Activated CD8-positive, alpha-beta memory T cell treated with anti-CD3 and anti-CD28 coated beads for 36 hours (primary cell): ENCODE measurements at regions not wholly inside any gene's neighbourhood (a gene's known extent, or its start where the extent isn't known, plus 50 kb on each side); places are given as distances from the start of the nearest gene placed in this dataset.

Experiments used
- CTCF ChIA-PET: fragments of 350-600 bp; sonication (Branson Sonifier 250); formaldehyde crosslinking; loops from one replicate; lab custom pipeline; 2021; ENCODE audit warnings: antibody characterized with exemption; lab: Charles Lee
- POLR2A ChIA-PET: fragments of 350-600 bp; sonication (Branson Sonifier 250); formaldehyde crosslinking; loops from one replicate; lab custom pipeline; 2021; ENCODE audit warnings: antibody characterized with exemption; lab: Charles Lee

- CTCF ChIA-PET: no interaction called here
- POLR2A ChIA-PET: no interaction called here
These were observed 810.6 kb upstream of the NR2F2 start for GRCh38 chr15:95519887-95520286.

- ChIA-PET CTCF (no interaction called here), POLR2A (no interaction called here)
These were observed 810.0 kb upstream of the NR2F2 start for GRCh38 chr15:95520511-95520910.

DNA sequence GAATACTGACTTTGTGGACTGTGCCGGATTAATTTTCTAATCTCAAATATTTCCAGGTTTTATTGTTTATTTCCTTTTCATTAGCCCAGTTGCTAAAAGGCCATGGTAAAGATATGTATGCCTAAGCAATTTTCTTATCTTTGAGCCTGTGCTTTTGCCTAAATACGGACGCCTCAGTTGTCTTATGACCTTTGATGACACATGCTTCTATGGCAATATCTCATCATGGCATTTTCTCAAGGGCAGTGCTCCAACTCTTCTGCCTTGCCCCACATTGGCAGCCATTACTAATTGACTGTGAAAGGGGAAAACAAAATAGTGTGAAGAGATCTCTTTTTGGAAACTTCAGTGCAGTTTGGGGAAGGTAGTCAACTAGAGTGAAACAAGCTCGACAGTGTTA, 809.6 kb upstream of the NR2F2 start:
- ChIA-PET POLR2A (no interaction called here), CTCF (no interaction called here)

DNA sequence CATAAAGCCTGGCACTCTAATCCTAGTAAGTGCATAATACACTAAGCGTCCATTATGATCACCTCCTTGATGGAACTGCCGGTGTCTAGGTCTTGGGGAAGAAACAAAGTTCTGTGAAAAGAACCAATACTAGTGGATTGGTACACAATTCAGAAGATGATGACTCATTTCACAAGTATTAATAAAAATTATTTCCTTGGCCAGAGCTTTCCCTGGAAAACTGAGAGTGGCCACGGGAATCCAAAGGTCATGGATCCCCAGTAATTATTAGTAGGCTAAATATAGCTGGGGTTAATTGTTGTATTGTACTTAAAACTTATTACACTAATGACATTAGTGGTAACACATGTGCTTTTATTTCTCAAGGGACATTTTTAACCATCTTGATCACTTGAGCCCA, 808.0 kb upstream of the NR2F2 start:
- POLR2A ChIA-PET: no interaction called here
- CTCF ChIA-PET: no interaction called here

DNA sequence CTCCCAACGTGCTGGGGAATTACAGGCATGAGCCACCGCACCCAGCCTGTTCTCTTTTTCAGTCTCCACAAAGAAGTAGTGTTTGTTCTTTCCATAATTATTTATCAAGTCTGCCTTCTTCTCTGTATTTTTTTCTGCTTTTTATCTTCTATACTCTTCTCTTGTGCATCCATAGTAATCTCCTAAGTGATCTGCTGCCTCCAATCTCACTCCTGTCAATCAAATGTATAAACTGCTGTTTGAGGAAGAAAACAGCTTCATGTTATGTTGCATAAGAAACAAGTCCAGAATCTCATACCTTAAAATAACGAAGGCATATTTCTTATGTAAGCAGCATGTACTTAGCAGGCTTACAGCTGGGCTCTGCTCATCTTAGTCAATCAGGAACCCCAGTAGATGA, 801.6 kb upstream of the NR2F2 start:
- POLR2A ChIA-PET: no interaction called here
- CTCF ChIA-PET: no interaction called here

DNA sequence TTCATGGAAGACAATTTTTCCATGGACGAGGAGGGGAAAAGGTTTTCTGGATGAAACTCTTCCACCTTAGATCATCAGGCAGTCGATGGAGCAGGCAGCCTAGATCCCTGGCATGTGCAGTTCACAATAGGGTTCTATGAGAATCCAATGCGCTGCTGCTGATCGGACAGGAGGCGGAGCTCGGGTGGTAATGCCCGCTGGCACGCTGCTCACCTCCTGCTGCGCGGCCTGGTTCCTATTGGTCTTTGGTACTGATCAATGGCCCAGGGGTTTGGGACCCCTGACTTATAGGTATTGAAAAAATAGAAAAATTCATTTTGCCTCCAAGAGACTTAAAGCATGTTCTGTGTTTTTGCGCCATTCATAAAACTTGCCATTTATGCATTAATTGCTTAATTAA, 793.9 kb upstream of the NR2F2 start:
- POLR2A ChIA-PET: no interaction called here

DNA sequence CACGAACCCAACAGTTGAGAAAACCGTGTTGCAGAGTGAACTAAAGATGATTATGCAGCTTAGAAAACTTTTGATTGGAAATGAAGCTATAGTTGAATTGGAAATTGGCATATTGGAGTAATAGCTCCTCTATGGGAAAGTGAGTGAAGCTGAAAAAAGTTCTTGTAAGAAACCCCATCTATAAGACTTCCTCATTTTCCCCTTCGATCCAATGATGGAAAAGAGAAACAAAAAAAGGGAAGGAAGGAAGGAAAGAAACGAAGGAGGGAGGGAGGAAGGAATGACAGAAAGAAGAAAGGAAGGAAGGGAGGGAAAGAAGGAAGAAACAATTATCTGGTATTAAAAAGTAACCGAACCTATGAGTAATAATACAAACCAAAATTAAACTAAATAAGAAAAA, 791.8 kb upstream of the NR2F2 start:
- CTCF ChIA-PET: no interaction called here
- POLR2A ChIA-PET: no interaction called here

More for the DNA sequence above, 793.9 kb upstream of the NR2F2 start:
- CTCF ChIA-PET: no interaction called here

DNA sequence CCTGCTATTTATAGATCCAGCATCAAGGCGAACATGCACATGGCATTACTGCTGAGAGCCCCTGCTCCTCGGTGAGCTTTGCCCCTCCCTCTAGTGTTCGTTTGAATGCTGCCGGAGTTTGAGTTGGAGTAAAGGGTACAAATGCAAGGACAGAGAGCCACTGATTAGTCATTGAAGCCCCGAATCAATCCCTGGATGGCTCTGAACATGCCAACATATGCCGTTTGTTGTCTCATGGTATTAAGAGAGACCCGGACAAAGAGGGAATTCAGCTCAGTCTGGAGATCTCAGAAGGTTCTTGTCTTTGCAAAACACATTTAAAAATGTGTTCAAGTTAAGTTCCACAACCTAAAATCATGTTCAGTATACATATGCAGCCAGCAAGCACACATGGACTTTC, 789.2 kb upstream of the NR2F2 start:
- POLR2A ChIA-PET: no interaction called here
- CTCF ChIA-PET: no interaction called here

DNA sequence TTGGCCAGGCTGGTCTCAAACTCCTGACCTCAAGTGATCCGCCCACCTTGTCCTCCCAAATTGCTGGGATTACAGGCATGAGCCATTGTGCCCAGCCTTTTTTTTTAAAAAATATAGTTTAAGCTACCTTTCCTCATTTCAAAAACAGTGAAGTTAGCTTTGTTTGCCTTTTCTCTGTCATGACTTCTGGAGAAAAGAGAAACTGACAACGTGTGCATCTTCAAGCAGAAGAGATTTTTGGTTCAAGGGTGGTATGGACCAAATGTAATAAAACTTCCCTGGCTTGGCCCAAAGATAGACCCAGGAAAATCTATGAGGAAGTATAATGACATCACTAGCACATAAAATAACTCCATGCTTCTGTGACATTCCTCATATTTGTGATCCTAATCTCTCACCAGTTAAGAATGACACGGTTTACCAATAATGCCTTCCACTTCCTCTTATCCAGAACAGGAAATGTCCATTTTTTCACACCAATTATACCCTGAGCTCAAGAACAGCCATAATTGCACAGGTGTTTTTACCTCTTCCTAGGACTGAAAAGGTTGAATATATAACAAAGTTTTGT, 781.2 kb upstream of the NR2F2 start:
- POLR2A ChIA-PET: no interaction called here
- CTCF ChIA-PET: no interaction called here

DNA sequence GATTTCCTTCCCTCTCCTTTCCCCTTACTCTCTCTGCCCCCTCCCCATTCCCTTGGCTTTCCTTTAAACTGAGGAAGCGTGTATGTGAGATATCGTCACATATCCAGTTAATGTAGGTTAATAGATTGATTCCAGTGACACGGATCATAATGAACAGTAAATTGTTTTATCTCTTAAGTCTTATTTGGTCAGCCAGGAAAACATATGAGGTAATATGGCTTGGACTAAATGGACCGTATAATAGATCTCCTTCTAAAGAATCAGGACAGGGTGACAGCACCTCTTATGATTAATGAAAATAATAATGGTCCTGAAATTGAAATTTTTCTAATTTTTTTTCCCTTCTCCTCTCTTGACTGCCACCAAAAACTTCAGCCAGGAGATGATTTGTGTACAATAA, 779.8 kb upstream of the NR2F2 start:
- ChIA-PET CTCF (no interaction called here), POLR2A (no interaction called here)

DNA sequence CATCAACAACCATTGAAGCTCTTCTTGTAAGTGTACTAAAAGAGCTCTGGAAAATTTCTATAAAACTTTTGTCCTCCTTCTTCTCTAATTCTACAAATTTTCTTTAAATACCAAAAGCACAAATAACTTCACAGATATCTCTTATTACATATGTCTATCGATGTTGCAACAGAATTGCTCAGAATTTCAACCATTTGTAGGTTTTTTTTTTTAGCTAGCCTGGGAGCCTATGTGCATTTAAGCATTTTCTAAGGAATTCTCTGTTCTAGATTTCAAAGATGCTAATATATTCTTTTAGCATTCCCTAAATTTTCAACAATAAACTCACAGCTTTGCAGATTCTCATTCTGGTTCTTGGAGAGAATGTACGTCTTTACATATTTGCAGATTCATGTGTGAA, 774.3 kb upstream of the NR2F2 start:
- ChIA-PET POLR2A (no interaction called here), CTCF (interaction anchor here (0.7 kb wide), 1 partner anchor 62 kb away, joined by 3 read pairs; no protein-coding TSS in a partner anchor)

DNA sequence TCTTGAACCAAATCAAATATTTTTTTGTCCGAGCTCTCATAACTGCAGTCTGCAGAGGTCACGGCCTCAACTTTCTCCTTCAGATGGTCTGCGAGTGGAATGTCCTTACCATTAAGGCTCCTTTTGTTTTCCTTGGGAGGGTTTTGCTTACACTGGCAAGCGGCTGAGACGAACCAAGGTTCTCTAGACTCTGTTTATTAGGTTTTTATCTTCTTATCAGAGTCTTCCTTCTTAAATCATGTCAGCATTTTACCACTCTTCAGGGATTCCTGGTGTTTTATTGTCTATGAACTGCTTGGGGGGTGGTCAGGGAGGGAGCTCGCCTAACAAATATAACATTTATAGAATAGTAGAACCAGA, 773.7 kb upstream of the NR2F2 start:
- POLR2A ChIA-PET: no interaction called here
- CTCF ChIA-PET: no interaction called here

GRCh38 chr15:95557226-95558046, 773.1 kb upstream of the NR2F2 start:
- CTCF ChIA-PET: no interaction called here

DNA sequence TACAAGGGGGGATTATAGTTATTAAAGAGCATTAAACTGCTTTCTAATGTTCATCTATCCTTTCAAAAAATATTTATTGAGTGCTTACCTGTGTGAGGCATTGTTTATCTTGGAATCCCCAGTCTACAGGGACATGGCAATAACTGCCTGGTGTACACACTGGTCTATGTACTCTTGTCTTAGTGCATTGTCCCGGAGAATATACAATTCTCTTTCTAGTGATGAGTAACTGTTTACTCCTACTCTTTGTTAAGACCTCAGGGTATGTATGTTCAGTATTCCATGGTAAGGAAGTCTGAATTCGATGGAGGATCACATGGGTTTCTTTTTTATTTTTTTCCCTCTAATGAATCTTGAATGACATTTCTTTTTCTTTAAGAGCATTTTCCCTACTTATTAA, 772.4 kb upstream of the NR2F2 start:
- CTCF ChIA-PET: interaction anchor here (0.6 kb wide), 1 partner anchor 690 kb away, joined by 3 read pairs; no protein-coding TSS in a partner anchor
- POLR2A ChIA-PET: no interaction called here

More at GRCh38 chr15:95557226-95558046, 773.1 kb upstream of the NR2F2 start:
- POLR2A ChIA-PET: no interaction called here

DNA sequence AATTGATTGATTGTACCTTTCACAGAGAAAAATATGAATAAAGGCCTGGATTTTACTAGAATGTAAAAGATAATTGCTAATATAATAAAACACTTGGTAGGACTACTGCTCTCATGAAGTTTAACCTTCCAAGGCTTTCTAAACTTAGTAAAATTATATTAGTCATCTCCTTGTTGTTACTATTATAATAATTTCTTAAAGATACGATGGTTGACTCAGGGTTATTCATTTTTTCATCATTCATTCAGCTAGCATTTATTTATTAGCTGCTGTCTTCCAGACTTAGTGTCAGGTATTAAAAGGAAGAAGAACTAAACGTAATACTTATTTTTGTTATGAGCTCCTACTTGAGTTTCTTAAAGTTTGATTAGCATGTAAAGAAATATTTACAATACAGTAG, 771.6 kb upstream of the NR2F2 start:
- POLR2A ChIA-PET: no interaction called here
- CTCF ChIA-PET: no interaction called here

GRCh38 chr15:95559875-95560394, 770.6 kb upstream of the NR2F2 start:
- ChIA-PET POLR2A (no interaction called here), CTCF (no interaction called here)

- POLR2A ChIA-PET: no interaction called here
- CTCF ChIA-PET: no interaction called here
These were observed 769.0 kb upstream of the NR2F2 start for GRCh38 chr15:95561463-95561862.

- CTCF ChIA-PET: no interaction called here
- POLR2A ChIA-PET: no interaction called here
These were observed 766.9 kb upstream of the NR2F2 start for GRCh38 chr15:95563634-95564033.

DNA sequence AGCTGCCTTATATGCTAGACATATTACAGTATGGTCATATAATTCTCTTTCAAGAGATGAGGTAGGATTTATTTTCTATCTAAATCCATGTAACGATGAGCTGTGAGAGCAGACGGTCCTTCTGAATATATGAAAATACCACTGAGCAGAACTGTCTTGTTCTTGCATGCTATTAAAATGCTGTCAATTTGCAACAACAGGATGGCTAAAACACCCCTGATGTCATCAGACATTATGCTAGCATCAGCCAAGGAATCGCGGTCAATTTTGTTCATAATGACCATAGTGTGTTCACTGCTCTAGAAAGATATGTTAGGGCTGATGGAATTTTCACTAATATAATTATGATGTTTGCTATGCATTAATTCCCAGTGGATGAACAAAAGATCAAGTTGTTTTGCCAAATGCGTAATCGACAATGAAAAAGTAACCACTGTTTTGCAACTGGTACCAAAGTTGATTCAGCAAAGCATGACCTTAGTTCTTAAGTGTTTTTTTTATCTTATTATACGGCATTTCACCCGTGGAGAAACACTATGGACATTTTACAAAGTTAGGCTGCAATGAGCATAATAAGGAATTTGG, 765.4 kb upstream of the NR2F2 start:
- POLR2A ChIA-PET: interaction anchor here (0.6 kb wide), 1 partner anchor 10 kb away, joined by 4 read pairs; no protein-coding TSS in a partner anchor

DNA sequence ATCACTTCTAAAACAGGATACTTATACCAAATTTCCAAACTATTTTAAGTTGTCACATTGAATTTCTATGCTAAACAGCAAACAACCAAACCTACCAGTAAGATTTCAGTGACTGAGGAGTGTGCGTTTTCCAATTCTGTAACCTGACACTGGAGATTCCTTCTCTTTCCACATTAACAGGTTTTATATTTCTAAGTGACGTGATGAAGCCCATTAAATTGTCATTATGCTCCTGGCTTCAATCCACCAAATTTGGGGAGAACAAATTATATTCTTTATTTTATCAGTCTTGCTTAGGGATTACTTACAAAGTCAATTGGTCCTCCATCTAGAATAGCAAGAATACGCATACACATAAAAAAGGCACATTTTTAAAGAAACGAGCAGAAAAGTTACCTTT, 764.8 kb upstream of the NR2F2 start:
- POLR2A ChIA-PET: no interaction called here
- CTCF ChIA-PET: no interaction called here

More for the DNA sequence above, 765.4 kb upstream of the NR2F2 start:
- CTCF ChIA-PET: no interaction called here

- CTCF ChIA-PET: no interaction called here
- POLR2A ChIA-PET: no interaction called here
These were observed 762.8 kb upstream of the NR2F2 start for GRCh38 chr15:95567686-95568085.
